Neural cell (in vitro differentiated cells): ENCODE measurements at regions not wholly inside any gene's neighbourhood (a gene's known extent, or its start where the extent isn't known, plus 50 kb on each side); places are given as distances from the start of the nearest gene placed in this dataset.

Experiments used
- MXI1 ChIP-seq: fragments of 450-650 bp; conservative IDR thresholded peaks from 2 replicates; pipeline ENCODE4 v1.6.1; 2014; ENCODE audit warnings: antibody characterized with exemption, mild to moderate bottlenecking; ENCODE audit not compliant: poor library complexity, severe bottlenecking
- RAD21 ChIP-seq: fragments of 450-650 bp; conservative IDR thresholded peaks from 2 replicates; pipeline ENCODE4 v1.6.1; 2014; ENCODE audit warnings: antibody characterized with exemption, mild to moderate bottlenecking, moderate library complexity
- SMC3 ChIP-seq: fragments of 450-650 bp; conservative IDR thresholded peaks from 2 replicates; pipeline ENCODE4 v1.6.1; 2014; ENCODE audit warnings: antibody characterized with exemption, mild to moderate bottlenecking, moderate library complexity; ENCODE audit not compliant: poor library complexity
- TAF1 ChIP-seq: IDR thresholded peaks from 2 replicates; pipeline ENCODE4 v1.6.1; 2012; ENCODE audit warnings: low read depth
- TF ChIP-seq, protein P1 (sequence below): fragments of 450-650 bp; IDR thresholded peaks from 2 replicates; pipeline ENCODE4 v1.5.1; 2014; ENCODE audit warnings: antibody characterized with exemption, mild to moderate bottlenecking, moderate library complexity; ENCODE audit not compliant: poor library complexity, severe bottlenecking
- TF ChIP-seq, protein P2 (sequence below): IDR thresholded peaks from 2 replicates; pipeline ENCODE4 v1.6.1; 2012; ENCODE audit warnings: borderline replicate concordance

DNA sequence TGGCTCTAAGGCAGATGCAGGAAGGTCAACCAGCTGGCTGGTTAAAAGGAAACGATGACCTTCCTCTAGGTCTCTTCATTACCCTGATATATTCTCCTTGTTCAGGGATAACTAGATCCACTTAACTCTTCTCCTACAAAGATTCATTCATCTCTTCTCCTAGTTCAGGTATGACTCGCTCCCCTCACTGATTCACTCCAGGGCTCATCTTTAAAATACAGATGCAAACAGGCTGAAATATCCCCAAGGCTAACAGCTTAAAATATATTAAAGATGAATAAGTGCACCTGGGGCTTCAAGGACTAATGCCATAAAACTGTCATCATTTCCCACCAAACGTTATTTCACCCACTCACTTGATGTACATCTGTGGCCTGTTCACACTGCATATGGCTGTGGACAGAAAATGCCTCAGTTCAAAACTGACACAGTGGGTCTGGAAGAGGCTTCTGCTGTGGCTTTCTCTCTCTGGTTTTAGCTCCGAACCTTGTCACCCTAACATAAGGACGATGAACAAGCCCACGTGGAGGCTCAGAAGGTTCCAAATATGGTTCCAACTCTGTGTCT lies 366.9 kb downstream of the DEPDC1B start:
- no peak for TF ChIP-seq MXI1
- no peak for TF ChIP-seq SMC3
- TF ChIP-seq, protein P1, sequence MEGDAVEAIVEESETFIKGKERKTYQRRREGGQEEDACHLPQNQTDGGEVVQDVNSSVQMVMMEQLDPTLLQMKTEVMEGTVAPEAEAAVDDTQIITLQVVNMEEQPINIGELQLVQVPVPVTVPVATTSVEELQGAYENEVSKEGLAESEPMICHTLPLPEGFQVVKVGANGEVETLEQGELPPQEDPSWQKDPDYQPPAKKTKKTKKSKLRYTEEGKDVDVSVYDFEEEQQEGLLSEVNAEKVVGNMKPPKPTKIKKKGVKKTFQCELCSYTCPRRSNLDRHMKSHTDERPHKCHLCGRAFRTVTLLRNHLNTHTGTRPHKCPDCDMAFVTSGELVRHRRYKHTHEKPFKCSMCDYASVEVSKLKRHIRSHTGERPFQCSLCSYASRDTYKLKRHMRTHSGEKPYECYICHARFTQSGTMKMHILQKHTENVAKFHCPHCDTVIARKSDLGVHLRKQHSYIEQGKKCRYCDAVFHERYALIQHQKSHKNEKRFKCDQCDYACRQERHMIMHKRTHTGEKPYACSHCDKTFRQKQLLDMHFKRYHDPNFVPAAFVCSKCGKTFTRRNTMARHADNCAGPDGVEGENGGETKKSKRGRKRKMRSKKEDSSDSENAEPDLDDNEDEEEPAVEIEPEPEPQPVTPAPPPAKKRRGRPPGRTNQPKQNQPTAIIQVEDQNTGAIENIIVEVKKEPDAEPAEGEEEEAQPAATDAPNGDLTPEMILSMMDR: no peak
- no peak for TF ChIP-seq TAF1
- TF ChIP-seq RAD21: no peak
- TF ChIP-seq, protein P2, sequence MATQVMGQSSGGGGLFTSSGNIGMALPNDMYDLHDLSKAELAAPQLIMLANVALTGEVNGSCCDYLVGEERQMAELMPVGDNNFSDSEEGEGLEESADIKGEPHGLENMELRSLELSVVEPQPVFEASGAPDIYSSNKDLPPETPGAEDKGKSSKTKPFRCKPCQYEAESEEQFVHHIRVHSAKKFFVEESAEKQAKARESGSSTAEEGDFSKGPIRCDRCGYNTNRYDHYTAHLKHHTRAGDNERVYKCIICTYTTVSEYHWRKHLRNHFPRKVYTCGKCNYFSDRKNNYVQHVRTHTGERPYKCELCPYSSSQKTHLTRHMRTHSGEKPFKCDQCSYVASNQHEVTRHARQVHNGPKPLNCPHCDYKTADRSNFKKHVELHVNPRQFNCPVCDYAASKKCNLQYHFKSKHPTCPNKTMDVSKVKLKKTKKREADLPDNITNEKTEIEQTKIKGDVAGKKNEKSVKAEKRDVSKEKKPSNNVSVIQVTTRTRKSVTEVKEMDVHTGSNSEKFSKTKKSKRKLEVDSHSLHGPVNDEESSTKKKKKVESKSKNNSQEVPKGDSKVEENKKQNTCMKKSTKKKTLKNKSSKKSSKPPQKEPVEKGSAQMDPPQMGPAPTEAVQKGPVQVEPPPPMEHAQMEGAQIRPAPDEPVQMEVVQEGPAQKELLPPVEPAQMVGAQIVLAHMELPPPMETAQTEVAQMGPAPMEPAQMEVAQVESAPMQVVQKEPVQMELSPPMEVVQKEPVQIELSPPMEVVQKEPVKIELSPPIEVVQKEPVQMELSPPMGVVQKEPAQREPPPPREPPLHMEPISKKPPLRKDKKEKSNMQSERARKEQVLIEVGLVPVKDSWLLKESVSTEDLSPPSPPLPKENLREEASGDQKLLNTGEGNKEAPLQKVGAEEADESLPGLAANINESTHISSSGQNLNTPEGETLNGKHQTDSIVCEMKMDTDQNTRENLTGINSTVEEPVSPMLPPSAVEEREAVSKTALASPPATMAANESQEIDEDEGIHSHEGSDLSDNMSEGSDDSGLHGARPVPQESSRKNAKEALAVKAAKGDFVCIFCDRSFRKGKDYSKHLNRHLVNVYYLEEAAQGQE: no peak
